HL-60 (cell line): ENCODE measurements at regions not wholly inside any gene's neighbourhood (a gene's known extent, or its start where the extent isn't known, plus 50 kb on each side); places are given as distances from the start of the nearest gene placed in this dataset.

Source experiments
- POLR2AphosphoS5 ChIP-seq: IDR thresholded peaks from 2 replicates; pipeline ENCODE4 v1.6.1; 2012; ENCODE audit warnings: low read depth
- TF ChIP-seq, protein P1 (sequence below): IDR thresholded peaks from one replicate; pipeline ENCODE4 v1.5.1; 2011; ENCODE audit warnings: low read length, control low read depth, inconsistent platforms; ENCODE audit not compliant: insufficient read depth

DNA sequence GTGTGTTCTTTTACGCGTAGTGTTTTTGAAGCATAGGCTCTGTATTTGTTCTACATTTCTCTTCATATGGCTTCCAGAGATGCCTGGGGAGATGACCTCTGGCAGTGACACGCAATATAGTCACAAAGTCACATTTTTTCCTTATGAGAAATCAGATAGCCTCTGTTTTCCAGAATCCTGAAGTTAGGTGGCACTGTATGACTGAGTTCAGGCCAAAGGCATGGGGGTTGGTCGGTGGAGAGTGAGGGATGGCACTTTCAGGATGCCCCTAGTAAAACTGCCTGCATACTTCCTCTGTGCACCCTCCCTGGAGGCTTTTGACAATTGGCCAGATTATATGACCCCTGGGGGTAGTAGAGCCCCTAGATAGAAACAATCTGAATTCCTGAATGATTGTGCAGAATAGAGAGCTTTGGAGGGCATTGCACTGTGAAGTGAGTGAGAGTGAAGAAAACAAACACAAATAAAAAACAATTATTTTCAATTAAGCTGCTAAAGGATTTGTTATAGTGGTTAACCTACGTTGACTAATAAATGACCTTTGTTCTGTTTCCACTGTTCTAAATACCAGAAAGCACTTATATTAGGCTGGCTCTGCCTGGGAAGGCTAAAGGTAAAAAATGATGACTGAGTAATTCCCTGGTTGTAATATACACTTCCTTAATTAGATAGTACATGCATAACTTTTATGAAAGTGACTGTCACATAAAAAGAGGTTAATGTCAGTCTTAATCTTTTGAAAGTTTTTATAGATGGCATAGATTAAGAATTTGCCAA is 1660.8 kb downstream of the PLA2G4A start:
- TF ChIP-seq, protein P1, sequence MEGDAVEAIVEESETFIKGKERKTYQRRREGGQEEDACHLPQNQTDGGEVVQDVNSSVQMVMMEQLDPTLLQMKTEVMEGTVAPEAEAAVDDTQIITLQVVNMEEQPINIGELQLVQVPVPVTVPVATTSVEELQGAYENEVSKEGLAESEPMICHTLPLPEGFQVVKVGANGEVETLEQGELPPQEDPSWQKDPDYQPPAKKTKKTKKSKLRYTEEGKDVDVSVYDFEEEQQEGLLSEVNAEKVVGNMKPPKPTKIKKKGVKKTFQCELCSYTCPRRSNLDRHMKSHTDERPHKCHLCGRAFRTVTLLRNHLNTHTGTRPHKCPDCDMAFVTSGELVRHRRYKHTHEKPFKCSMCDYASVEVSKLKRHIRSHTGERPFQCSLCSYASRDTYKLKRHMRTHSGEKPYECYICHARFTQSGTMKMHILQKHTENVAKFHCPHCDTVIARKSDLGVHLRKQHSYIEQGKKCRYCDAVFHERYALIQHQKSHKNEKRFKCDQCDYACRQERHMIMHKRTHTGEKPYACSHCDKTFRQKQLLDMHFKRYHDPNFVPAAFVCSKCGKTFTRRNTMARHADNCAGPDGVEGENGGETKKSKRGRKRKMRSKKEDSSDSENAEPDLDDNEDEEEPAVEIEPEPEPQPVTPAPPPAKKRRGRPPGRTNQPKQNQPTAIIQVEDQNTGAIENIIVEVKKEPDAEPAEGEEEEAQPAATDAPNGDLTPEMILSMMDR = no peak
- no peak for TF ChIP-seq POLR2AphosphoS5
